Sciatic nerve (tissue), 2 donors: ENCODE measurements at regions not wholly inside any gene's neighbourhood (a gene's known extent, or its start where the extent isn't known, plus 50 kb on each side); places are given as distances from the start of the nearest gene placed in this dataset.

Experiments used
- ATAC-seq: fragments of 200-7000 bp; cut with Tn5 transposase; one replicate; pipeline ENCODE4 v1.9.1; 2020; ENCODE audit warnings: mild to moderate bottlenecking, moderate library complexity
- DNase-seq: peaks from one replicate; pipeline ENCODE4 v3.0.0-alpha.2; 2020; ENCODE audit warnings: low spot score
- intact Hi-C: fragments of 100-400 bp; cut with DNase I; formaldehyde crosslinking; loops from one replicate; pipeline ENCODE4 v1.14.2; 2022
- donor health status: DM: no; HTN: no; CAD: no.
- donor health status: DM: no; HTN: no; CAD: no.

- DNase-seq (no peak), ATAC-seq (no peak)
- intact Hi-C loops: no loop called here
Measured at GRCh38 chr10:28938745-28939144, 261.4 kb downstream of the BAMBI start.

GRCh38 chr10:28939281-28940157, 262.2 kb downstream of the BAMBI start:
- intact Hi-C loops: no loop called here
- DNase-seq: peak; percentile 67
- ATAC-seq: peak; percentile 99

- no peak for ATAC-seq
- no peak for DNase-seq
- intact Hi-C loops: no loop called here
Measured at GRCh38 chr10:28940158-28940888, 263.0 kb downstream of the BAMBI start.

GRCh38 chr10:28942012-28942411, 264.7 kb downstream of the BAMBI start:
- DNase-seq (no peak), ATAC-seq (no peak)
- intact Hi-C loops: no loop called here

- intact Hi-C loops: no loop called here
- ATAC-seq (no peak), DNase-seq (no peak)
Measured at GRCh38 chr10:28945959-28946358, 268.6 kb downstream of the BAMBI start.

- DNase-seq (no peak), ATAC-seq (peak; percentile 47)
- intact Hi-C loops: no loop called here
Measured at GRCh38 chr10:28946479-28946878, 269.2 kb downstream of the BAMBI start.

GRCh38 chr10:28947171-28947570, 269.9 kb downstream of the BAMBI start:
- peak; percentile 66 for DNase-seq
- intact Hi-C loops: no loop called here
- ATAC-seq: peak; percentile 97

GRCh38 chr10:28948046-28948445, 270.7 kb downstream of the BAMBI start:
- ATAC-seq: no peak
- no peak for DNase-seq
- intact Hi-C loops: no loop called here

- DNase-seq (no peak), ATAC-seq (no peak)
- intact Hi-C loops: no loop called here
Measured at GRCh38 chr10:28949005-28950004, 272.0 kb downstream of the BAMBI start.

- intact Hi-C loops: no loop called here
- DNase-seq: no peak
- ATAC-seq: no peak
Measured at GRCh38 chr10:28951484-28951883, 274.2 kb downstream of the BAMBI start.

- intact Hi-C loops: no loop called here
- ATAC-seq (no peak), DNase-seq (no peak)
Measured at GRCh38 chr10:28952523-28952922, 275.2 kb downstream of the BAMBI start.

GRCh38 chr10:28954211-28954610, 276.9 kb downstream of the BAMBI start:
- DNase-seq (no peak), ATAC-seq (no peak)
- intact Hi-C loops: no loop called here

- DNase-seq: no peak
- ATAC-seq: no peak
- intact Hi-C loops: no loop called here
Measured at GRCh38 chr10:28958468-28958867, 281.1 kb downstream of the BAMBI start.

- intact Hi-C loops: no loop called here
- ATAC-seq (no peak), DNase-seq (no peak)
Measured at GRCh38 chr10:28959850-28960501, 282.7 kb downstream of the BAMBI start.

- DNase-seq: no peak
- no peak for ATAC-seq
- intact Hi-C loops: no loop called here
Measured at GRCh38 chr10:28962768-28963167, 285.4 kb downstream of the BAMBI start.

GRCh38 chr10:28963539-28964221, 286.4 kb downstream of the BAMBI start:
- intact Hi-C loops: no loop called here
- DNase-seq (no peak), ATAC-seq (no peak)

GRCh38 chr10:28965937-28966336, 288.6 kb downstream of the BAMBI start:
- DNase-seq: no peak
- no peak for ATAC-seq
- intact Hi-C loops: no loop called here

- intact Hi-C loops: no loop called here
- DNase-seq (no peak), ATAC-seq (no peak)
Measured at GRCh38 chr10:28967031-28967430, 289.7 kb downstream of the BAMBI start.
